ENCODE measurements at regions not wholly inside any gene's neighbourhood (a gene's known extent, or its start where the extent isn't known, plus 50 kb on each side); places are given as distances from the start of the nearest gene placed in this dataset.

- Histone ChIP-seq H3K27me3 (ENCODE audit: control insufficient read depth, insufficient read depth, low read length) (no peaks in the 10 kb centered on the region), H3K4me3 (ENCODE audit: low read depth in 2 of 2, low read length in 2 of 2) (no peak overlapping the region), H3K36me3 (ENCODE audit: control insufficient read depth, insufficient read depth, low read length) (no peaks in the 10 kb centered on the region), H3K9me3 (ENCODE audit: control insufficient read depth, insufficient read depth, low read depth, low read length) (no peaks in the 10 kb centered on the region), H3K27ac (ENCODE audit: low read length) (no peak overlapping the region), H3K4me1 (ENCODE audit: control insufficient read depth, insufficient read depth, low read length) (peaks cover 36% of the 10 kb centered on the region)
- intact Hi-C loops (cut with micrococcal nuclease; ENCODE audit: unreplicated experiment) (no loop called here), in situ Hi-C loops (cut with HindIII; ENCODE audit: low pct_unique_long_range_greater_than_20kb, low sequenced_read_pairs) (no loop called here)
- TF ChIP-seq POLR2AphosphoS5 (IDR thresholded peaks at IDR 0.05; ENCODE audit: low read depth, low read length): no peak
- TF ChIP-seq TCF7L2 (IDR thresholded peaks at IDR 0.05; ENCODE audit: low read depth, low read length): no peak
- TF ChIP-seq, protein P1, sequence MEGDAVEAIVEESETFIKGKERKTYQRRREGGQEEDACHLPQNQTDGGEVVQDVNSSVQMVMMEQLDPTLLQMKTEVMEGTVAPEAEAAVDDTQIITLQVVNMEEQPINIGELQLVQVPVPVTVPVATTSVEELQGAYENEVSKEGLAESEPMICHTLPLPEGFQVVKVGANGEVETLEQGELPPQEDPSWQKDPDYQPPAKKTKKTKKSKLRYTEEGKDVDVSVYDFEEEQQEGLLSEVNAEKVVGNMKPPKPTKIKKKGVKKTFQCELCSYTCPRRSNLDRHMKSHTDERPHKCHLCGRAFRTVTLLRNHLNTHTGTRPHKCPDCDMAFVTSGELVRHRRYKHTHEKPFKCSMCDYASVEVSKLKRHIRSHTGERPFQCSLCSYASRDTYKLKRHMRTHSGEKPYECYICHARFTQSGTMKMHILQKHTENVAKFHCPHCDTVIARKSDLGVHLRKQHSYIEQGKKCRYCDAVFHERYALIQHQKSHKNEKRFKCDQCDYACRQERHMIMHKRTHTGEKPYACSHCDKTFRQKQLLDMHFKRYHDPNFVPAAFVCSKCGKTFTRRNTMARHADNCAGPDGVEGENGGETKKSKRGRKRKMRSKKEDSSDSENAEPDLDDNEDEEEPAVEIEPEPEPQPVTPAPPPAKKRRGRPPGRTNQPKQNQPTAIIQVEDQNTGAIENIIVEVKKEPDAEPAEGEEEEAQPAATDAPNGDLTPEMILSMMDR (IDR thresholded peaks at IDR 0.05): no peak
- TF ChIP-seq SIN3A (IDR thresholded peaks at IDR 0.05; ENCODE audit: borderline replicate concordance, insufficient read depth, low read depth, low read length): no peak
- TF ChIP-seq REST (IDR thresholded peaks at IDR 0.05; ENCODE audit: insufficient read depth in 1 of 2, low read depth in 2 of 2, low read length in 1 of 2): no peak
- no TSS peak for BruUV-seq (replicated peaks)
- no peak for ATAC-seq
- ChIA-PET POLR2A (no interaction called here), CTCF (no interaction called here)
- DNase-seq (ENCODE audit: low read depth, low spot score): no peak
Measured at GRCh38 chr10:94129393-94130130, 135.8 kb downstream of the PLCE1 start.

DNA sequence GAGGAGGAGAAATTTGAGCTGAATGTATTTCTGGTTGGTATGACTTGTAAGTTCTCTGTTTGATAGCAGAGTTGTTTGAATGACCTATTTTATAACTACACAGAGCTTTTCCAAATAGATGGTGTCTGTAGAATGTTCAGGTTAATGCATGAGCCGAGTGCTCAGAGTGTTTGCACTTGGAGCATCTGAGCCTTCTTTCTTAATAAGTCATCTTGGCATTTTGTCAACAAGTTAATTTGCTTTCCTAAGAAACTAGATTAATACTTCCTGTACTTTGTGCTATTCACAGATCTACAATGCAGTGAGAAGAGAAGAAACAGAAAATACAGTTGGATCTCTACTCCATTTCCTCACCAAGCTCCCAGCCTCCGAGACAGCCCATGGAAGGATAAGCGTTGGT is 138.2 kb downstream of the PLCE1 start:
- TF ChIP-seq SIN3A (IDR thresholded peaks at IDR 0.05; ENCODE audit: borderline replicate concordance, insufficient read depth, low read depth, low read length) (no peak), TCF7L2 (IDR thresholded peaks at IDR 0.05; ENCODE audit: low read depth, low read length) (no peak), REST (IDR thresholded peaks at IDR 0.05; ENCODE audit: insufficient read depth in 1 of 2, low read depth in 2 of 2, low read length in 1 of 2) (no peak), POLR2AphosphoS5 (IDR thresholded peaks at IDR 0.05; ENCODE audit: low read depth, low read length) (no peak)
- TF ChIP-seq, protein P1 (IDR thresholded peaks at IDR 0.05): no peak
- CTCF ChIA-PET: no interaction called here
- POLR2A ChIA-PET: no interaction called here
- Histone ChIP-seq H3K27ac (ENCODE audit: low read length) (no peak overlapping the region), H3K27me3 (ENCODE audit: control insufficient read depth, insufficient read depth, low read length) (no peaks in the 10 kb centered on the region), H3K9me3 (ENCODE audit: control insufficient read depth, insufficient read depth, low read depth, low read length) (no peaks in the 10 kb centered on the region), H3K4me1 (ENCODE audit: control insufficient read depth, insufficient read depth, low read length) (peaks cover 15% of the 10 kb centered on the region), H3K4me3 (ENCODE audit: low read depth in 2 of 2, low read length in 2 of 2) (no peak overlapping the region), H3K36me3 (ENCODE audit: control insufficient read depth, insufficient read depth, low read length) (no peaks in the 10 kb centered on the region)
- ATAC-seq: no peak
- BruUV-seq (replicated peaks): no TSS peak
- intact Hi-C loops (cut with micrococcal nuclease; ENCODE audit: unreplicated experiment) (no loop called here), in situ Hi-C loops (cut with HindIII; ENCODE audit: low pct_unique_long_range_greater_than_20kb, low sequenced_read_pairs) (no loop called here)
- no peak for DNase-seq (ENCODE audit: low read depth, low spot score)
